ENCODE measurements at regions not wholly inside any gene's neighbourhood (a gene's known extent, or its start where the extent isn't known, plus 50 kb on each side); places are given as distances from the start of the nearest gene placed in this dataset.
"Not testable (repeated sequence)": the region's sequence is repeated elsewhere in the genome, so short reads cannot be mapped to it uniquely, and the experiment has no call there.

DNA sequence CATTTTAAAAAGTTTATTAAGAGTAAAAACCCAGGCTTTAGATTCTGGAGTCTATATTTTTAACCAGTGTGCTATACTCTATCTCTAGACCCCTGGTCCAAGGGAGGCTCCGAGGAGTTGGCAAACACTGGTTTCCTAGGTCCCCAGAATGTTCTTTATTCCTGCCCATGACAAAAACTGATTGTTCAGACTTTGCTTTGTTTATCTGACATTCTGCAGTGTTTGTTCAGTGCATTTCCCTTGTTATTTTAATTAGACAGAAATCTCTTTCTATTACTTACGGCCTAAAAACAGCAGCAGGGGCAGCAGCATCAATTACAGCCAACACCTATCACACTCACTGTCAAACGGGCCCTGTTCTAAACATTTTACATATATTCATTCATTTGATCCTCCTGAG lies 2011.6 kb upstream of the WWC1 start:
- no peak overlapping the region for H3K27ac ChIP-seq
- TF ChIP-seq, protein P1, sequence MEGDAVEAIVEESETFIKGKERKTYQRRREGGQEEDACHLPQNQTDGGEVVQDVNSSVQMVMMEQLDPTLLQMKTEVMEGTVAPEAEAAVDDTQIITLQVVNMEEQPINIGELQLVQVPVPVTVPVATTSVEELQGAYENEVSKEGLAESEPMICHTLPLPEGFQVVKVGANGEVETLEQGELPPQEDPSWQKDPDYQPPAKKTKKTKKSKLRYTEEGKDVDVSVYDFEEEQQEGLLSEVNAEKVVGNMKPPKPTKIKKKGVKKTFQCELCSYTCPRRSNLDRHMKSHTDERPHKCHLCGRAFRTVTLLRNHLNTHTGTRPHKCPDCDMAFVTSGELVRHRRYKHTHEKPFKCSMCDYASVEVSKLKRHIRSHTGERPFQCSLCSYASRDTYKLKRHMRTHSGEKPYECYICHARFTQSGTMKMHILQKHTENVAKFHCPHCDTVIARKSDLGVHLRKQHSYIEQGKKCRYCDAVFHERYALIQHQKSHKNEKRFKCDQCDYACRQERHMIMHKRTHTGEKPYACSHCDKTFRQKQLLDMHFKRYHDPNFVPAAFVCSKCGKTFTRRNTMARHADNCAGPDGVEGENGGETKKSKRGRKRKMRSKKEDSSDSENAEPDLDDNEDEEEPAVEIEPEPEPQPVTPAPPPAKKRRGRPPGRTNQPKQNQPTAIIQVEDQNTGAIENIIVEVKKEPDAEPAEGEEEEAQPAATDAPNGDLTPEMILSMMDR (IDR thresholded peaks at IDR 0.05): no peak
- DNase-seq (ENCODE audit: low spot score): no peak
- no peak overlapping the region for H3K4me3 ChIP-seq

DNA sequence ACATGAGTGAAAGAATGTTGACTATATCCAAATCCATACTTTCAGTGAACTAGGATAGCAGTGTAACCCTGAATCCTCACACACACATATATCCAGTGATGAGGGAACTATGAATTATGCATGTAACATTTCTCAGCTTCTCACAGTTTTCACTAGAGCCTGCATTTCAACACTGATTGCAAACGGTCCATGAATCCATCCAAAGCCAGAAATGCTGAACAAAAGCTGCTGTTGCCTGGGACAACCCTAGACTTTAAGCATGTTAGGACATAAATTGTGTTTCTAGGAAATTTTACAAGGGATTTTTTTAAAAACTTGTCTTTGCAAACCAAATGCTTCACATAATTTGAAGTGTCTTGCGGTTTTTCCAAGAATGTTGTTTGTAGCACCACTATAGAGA lies 2010.0 kb upstream of the WWC1 start:
- Histone ChIP-seq H3K4me3 (no peak overlapping the region), H3K27ac (no peak overlapping the region)
- TF ChIP-seq, protein P1 (IDR thresholded peaks at IDR 0.05): no peak
- DNase-seq (ENCODE audit: low spot score): no peak

DNA sequence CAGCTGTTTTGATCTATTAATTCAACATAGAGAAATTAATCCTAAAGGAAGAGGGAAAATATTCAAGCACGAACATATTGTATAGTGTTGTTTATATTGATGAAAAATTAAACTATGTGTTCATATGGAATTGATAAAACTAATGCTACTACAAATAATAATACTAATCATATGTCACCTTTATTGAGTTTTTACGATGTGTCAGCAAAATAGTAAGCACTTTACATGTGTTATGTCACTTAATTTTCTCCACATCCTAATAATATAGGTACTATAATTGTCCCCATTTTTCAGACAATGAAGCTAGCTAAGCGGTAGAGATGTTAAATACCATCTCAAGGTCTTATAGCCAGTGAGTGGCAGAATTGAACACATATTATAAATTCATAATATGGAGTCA lies 2008.5 kb upstream of the WWC1 start:
- TF ChIP-seq, protein P1 (IDR thresholded peaks at IDR 0.05): no peak

DNA sequence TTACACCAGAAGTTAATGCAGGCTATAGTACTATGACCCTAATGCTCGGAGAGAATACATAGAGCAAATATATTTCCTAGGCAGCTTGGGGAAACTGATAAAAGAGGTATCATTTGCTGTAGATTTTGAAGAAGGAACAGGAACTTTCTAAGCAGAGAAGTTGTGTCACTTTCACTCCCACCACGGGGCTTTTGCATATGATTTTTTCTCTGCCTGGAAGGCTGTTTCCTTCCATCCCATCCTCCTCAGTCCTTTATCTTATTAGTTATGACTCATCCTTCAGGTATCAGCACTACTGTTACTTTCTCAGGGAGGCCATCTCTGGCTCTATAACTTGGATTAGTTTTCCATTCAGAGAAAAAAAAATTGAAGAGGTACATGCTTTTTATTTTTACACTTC lies 2006.1 kb upstream of the WWC1 start:
- TF ChIP-seq, protein P1 (IDR thresholded peaks at IDR 0.05): no peak
- DNase-seq (ENCODE audit: low spot score): no peak

More for the DNA sequence above, 2008.5 kb upstream of the WWC1 start:
- Histone ChIP-seq H3K4me3 (no peak overlapping the region), H3K27ac (no peak overlapping the region)
- no peak for DNase-seq (ENCODE audit: low spot score)

DNA sequence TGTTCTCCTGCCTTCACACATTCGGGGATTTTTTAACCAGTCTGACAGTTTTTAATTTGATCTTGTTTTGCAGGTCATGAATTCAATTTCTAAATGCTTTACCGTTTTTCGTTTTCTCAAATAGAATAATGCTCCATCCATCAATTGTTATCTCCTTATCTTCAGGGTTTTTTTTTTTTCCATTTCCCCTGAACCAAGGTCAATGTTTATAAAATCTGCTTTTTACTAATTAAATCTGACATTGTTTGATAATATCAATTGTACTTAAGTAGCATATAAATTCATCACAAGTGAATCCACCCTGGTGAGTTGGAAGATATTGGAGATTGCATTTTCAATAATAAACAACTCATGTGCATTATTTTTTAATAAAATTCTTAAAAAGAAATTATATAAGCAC lies 2004.6 kb upstream of the WWC1 start:
- no peak overlapping the region for H3K4me3 ChIP-seq
- TF ChIP-seq, protein P1 (IDR thresholded peaks at IDR 0.05): no peak

More for the DNA sequence above, 2006.1 kb upstream of the WWC1 start:
- Histone ChIP-seq H3K4me3 (no peak overlapping the region), H3K27ac (no peak overlapping the region)

DNA sequence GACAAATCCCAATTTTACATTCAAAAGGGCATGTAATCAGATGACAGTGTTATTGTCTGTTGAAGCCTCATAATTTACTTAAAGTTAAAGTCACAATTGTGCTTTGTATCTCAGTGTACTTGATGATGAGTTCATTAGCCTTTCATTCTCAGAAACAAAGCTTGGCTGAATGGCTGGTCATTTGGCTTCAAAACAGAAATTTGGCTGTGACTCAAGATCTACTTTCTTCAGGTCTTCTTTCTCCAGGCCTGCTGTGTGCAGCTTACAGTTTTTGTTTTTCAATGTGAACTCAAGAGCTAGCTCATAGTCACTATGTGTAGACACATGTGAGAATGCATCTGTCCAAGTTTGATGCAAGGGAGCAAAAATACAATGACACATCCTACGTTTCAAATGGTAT lies 2003.6 kb upstream of the WWC1 start:
- H3K27ac ChIP-seq: no peak overlapping the region
- H3K4me3 ChIP-seq: no peak overlapping the region
- DNase-seq (ENCODE audit: low spot score): no peak
- TF ChIP-seq, protein P1 (IDR thresholded peaks at IDR 0.05): no peak

More for the DNA sequence above, 2004.6 kb upstream of the WWC1 start:
- H3K27ac ChIP-seq: no peak overlapping the region
- no peak for DNase-seq (ENCODE audit: low spot score)

DNA sequence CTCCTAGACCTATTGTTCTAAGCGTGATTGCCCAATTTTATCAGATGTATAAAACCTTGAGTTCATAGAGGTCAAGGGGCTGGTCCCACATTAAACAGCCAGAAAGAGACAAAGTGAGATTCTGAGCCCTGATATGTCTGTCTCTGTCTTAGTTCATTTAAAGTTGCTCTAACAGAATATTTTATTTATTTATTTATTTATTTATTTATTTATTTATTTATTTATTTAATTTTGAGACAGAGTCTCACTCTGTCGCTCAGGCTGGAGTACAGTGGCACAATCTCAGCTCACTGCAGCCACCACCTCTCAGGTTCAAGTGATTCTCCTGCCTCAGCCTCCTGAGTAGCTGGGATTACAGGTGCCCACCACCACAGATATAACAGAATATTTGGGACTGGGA lies 1999.6 kb upstream of the WWC1 start:
- not testable (repeated sequence) for DNase-seq (ENCODE audit: low spot score); H3K4me3 ChIP-seq; H3K27ac ChIP-seq

DNA sequence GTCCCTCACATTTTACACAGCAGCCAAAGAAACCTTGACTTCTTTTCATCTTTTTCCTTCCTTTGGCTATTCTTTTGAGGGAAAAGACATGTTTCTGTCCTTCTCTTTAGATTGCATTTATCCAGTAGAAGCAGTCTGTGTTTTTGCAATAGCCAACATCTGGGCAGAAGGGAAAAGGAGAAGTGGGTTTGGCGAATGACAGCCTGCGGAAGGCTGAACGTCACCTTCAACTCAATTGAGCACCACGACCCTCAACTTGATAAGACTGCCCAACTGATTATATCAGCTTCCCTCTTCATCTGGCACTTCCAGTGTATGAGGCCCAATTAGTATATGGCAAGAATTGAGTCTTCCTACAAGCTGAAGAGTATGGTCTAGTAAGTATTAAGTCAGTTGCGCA lies 1997.6 kb upstream of the WWC1 start:
- Histone ChIP-seq H3K4me3 (no peak overlapping the region), H3K27ac (no peak overlapping the region)
- TF ChIP-seq, protein P1 (IDR thresholded peaks at IDR 0.05): no peak
- DNase-seq (ENCODE audit: low spot score): no peak
